ENCODE measurements at regions not wholly inside any gene's neighbourhood (a gene's known extent, or its start where the extent isn't known, plus 50 kb on each side); places are given as distances from the start of the nearest gene placed in this dataset.

DNA sequence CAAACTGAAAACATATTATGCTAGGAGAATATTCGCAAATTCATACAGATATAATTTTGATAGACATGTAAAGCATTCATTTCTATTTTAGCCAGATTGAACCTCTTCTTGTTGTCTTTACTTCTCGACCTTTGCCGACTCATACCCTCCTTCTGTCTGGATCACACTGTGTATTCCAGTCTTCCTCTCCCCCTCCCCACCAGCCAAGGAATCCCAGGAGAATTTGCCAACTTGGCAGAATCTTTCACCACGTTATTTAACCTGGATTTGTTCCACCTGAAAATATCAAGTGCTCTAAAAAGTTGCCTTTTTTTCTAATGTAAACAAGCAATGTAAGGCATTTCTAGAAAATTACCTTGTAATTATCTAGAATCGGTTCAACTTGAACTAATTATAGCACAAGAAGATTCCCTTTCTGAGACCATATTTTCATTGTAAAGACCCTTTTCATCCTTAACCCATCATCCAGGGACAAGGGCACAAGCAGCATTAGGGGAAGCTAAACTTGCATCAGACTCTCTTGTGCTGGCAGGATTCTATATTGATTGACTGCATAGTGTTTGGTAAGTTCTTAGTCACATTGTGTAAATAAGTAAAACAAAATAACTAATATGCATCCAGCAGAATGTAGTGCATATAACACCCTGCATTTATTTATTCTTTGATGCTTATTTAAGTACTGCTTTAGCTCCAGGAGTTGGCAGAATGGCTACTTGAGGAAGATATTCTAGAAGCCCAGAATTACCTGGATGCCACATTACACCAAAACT lies 1328.7 kb upstream of the NXPH2 start:
- H2AFZ ChIP-seq (ENCODE audit: low read depth) = no peak overlapping the region
- no peaks in the 10 kb centered on the region for H3F3A ChIP-seq (replicated peaks; ENCODE audit: insufficient read depth)
- WGBS (ENCODE audit: low lambda C conversion rate) = 54% methylated on average over 5 of the region's 5 CpGs
- no peaks in the 10 kb centered on the region for H3K9me3 ChIP-seq
- H3K4me2 ChIP-seq = no peak overlapping the region
- POLR2A ChIA-PET = no interaction called here
- H4K20me1 ChIP-seq (ENCODE audit: insufficient read depth) = no peaks in the 10 kb centered on the region
- H3K27me3 ChIP-seq (ENCODE audit: insufficient read depth) = no peaks in the 10 kb centered on the region
- H3K9me2 ChIP-seq = no peaks in the 10 kb centered on the region
- no peak overlapping the region for H3K27ac ChIP-seq (ENCODE audit: low read depth in 2 of 2, low read length in 1 of 2)
- DNase-seq = no peak
- CTCF ChIA-PET = no interaction called here
- no peak for TF ChIP-seq FOSL2 (IDR thresholded peaks at IDR 0.05; ENCODE audit: borderline replicate concordance, low read depth)
- TF ChIP-seq TAF1 (IDR thresholded peaks at IDR 0.05; ENCODE audit: borderline replicate concordance, low read depth, low read length) = no peak
- TF ChIP-seq, protein P1, sequence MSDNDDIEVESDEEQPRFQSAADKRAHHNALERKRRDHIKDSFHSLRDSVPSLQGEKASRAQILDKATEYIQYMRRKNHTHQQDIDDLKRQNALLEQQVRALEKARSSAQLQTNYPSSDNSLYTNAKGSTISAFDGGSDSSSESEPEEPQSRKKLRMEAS (IDR thresholded peaks at IDR 0.05; ENCODE audit: low read depth) = no peak
- no peak for TF ChIP-seq SMC3 (IDR thresholded peaks at IDR 0.05; ENCODE audit: low read depth, low read length)
- TF ChIP-seq RCOR1 (IDR thresholded peaks at IDR 0.05; ENCODE audit: low read length) = no peak
- TF ChIP-seq MXI1 (IDR thresholded peaks at IDR 0.05; ENCODE audit: low read depth, low read length) = no peak
- no peak for TF ChIP-seq EZH2phosphoT487 (IDR thresholded peaks at IDR 0.05; ENCODE audit: borderline replicate concordance, low read depth)
- TF ChIP-seq, protein P2, sequence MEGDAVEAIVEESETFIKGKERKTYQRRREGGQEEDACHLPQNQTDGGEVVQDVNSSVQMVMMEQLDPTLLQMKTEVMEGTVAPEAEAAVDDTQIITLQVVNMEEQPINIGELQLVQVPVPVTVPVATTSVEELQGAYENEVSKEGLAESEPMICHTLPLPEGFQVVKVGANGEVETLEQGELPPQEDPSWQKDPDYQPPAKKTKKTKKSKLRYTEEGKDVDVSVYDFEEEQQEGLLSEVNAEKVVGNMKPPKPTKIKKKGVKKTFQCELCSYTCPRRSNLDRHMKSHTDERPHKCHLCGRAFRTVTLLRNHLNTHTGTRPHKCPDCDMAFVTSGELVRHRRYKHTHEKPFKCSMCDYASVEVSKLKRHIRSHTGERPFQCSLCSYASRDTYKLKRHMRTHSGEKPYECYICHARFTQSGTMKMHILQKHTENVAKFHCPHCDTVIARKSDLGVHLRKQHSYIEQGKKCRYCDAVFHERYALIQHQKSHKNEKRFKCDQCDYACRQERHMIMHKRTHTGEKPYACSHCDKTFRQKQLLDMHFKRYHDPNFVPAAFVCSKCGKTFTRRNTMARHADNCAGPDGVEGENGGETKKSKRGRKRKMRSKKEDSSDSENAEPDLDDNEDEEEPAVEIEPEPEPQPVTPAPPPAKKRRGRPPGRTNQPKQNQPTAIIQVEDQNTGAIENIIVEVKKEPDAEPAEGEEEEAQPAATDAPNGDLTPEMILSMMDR (IDR thresholded peaks at IDR 0.05) = no peak
- no peak for TF ChIP-seq TEAD4 (IDR thresholded peaks at IDR 0.05; ENCODE audit: borderline replicate concordance, insufficient read depth)
- TF ChIP-seq, protein P3, sequence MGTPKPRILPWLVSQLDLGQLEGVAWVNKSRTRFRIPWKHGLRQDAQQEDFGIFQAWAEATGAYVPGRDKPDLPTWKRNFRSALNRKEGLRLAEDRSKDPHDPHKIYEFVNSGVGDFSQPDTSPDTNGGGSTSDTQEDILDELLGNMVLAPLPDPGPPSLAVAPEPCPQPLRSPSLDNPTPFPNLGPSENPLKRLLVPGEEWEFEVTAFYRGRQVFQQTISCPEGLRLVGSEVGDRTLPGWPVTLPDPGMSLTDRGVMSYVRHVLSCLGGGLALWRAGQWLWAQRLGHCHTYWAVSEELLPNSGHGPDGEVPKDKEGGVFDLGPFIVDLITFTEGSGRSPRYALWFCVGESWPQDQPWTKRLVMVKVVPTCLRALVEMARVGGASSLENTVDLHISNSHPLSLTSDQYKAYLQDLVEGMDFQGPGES (IDR thresholded peaks at IDR 0.05; ENCODE audit: low read depth, low read length) = no peak
- no peak for TF ChIP-seq GABPA (IDR thresholded peaks at IDR 0.05; ENCODE audit: low read depth)
- TF ChIP-seq YY1 (IDR thresholded peaks at IDR 0.05; ENCODE audit: low read depth) = no peak
- TF ChIP-seq, protein P4, sequence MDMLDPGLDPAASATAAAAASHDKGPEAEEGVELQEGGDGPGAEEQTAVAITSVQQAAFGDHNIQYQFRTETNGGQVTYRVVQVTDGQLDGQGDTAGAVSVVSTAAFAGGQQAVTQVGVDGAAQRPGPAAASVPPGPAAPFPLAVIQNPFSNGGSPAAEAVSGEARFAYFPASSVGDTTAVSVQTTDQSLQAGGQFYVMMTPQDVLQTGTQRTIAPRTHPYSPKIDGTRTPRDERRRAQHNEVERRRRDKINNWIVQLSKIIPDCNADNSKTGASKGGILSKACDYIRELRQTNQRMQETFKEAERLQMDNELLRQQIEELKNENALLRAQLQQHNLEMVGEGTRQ (IDR thresholded peaks at IDR 0.05; ENCODE audit: borderline replicate concordance, low read depth, low read length) = no peak
- no peak for TF ChIP-seq ELF1 (IDR thresholded peaks at IDR 0.05)
- TF ChIP-seq, protein P5, sequence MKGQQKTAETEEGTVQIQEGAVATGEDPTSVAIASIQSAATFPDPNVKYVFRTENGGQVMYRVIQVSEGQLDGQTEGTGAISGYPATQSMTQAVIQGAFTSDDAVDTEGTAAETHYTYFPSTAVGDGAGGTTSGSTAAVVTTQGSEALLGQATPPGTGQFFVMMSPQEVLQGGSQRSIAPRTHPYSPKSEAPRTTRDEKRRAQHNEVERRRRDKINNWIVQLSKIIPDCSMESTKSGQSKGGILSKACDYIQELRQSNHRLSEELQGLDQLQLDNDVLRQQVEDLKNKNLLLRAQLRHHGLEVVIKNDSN (IDR thresholded peaks at IDR 0.05; ENCODE audit: borderline replicate concordance, low read depth) = no peak
- no peak for TF ChIP-seq SIN3A (IDR thresholded peaks at IDR 0.05; ENCODE audit: borderline replicate concordance, low read depth, low read length)
- no peak overlapping the region for H3K9ac ChIP-seq
- no peak overlapping the region for H3K4me3 ChIP-seq (ENCODE audit: low read depth in 2 of 2, low read length in 1 of 2)
- H3K36me3 ChIP-seq (replicated peaks in 1 of 2; ENCODE audit: control insufficient read depth in 1 of 2, insufficient read depth in 2 of 2, low read length in 1 of 2) = no peaks in the 10 kb centered on the region
- no peaks in the 10 kb centered on the region for H3K79me2 ChIP-seq (ENCODE audit: insufficient read depth)
- no peaks in the 10 kb centered on the region for H3K4me1 ChIP-seq (ENCODE audit: control insufficient read depth in 1 of 2, insufficient read depth in 2 of 2, low read depth in 1 of 2, low read length in 1 of 2)

Data from SK-N-SH (cell line).